ENCODE measurements at regions not wholly inside any gene's neighbourhood (a gene's known extent, or its start where the extent isn't known, plus 50 kb on each side); places are given as distances from the start of the nearest gene placed in this dataset.

DNA sequence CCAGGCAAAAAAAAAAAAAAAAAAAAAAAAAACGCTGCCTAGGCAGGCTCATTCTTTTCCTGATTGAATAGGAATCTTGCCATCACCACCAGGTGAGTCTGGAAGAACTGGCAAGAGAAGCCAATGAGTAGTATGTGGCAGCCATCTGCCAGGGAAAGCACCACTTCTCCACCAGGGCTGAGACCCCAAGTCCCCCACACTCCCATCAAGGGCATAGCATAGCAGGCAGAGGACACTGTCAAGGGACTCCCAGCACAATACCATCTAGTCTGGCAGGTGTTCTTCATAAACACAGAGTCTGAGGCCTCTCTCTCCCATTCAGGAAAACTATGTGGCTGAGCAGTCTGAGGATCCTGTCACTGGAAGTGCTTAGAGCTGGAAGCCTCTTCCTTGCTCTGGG is 538.1 kb upstream of the DSEL start:
- TF ChIP-seq, protein P1, sequence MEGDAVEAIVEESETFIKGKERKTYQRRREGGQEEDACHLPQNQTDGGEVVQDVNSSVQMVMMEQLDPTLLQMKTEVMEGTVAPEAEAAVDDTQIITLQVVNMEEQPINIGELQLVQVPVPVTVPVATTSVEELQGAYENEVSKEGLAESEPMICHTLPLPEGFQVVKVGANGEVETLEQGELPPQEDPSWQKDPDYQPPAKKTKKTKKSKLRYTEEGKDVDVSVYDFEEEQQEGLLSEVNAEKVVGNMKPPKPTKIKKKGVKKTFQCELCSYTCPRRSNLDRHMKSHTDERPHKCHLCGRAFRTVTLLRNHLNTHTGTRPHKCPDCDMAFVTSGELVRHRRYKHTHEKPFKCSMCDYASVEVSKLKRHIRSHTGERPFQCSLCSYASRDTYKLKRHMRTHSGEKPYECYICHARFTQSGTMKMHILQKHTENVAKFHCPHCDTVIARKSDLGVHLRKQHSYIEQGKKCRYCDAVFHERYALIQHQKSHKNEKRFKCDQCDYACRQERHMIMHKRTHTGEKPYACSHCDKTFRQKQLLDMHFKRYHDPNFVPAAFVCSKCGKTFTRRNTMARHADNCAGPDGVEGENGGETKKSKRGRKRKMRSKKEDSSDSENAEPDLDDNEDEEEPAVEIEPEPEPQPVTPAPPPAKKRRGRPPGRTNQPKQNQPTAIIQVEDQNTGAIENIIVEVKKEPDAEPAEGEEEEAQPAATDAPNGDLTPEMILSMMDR (IDR thresholded peaks at IDR 0.05; ENCODE audit: low read depth, low read length, missing input control) = no peak
- TF ChIP-seq JUND (IDR thresholded peaks at IDR 0.05) = no peak
- TF ChIP-seq, protein P2, sequence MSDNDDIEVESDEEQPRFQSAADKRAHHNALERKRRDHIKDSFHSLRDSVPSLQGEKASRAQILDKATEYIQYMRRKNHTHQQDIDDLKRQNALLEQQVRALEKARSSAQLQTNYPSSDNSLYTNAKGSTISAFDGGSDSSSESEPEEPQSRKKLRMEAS (IDR thresholded peaks at IDR 0.05) = no peak

All from liver (tissue), 3 donors.